Hepatocyte (in vitro differentiated cells): ENCODE measurements at regions not wholly inside any gene's neighbourhood (a gene's known extent, or its start where the extent isn't known, plus 50 kb on each side); places are given as distances from the start of the nearest gene placed in this dataset.

Experiments
- CTCF ChIP-seq: fragments of 200-600 bp; sonication (generic); IDR thresholded peaks from 2 replicates; pipeline ENCODE4 v1.5.1; 2016; ENCODE audit warnings: antibody characterized with exemption, mild to moderate bottlenecking; ENCODE audit not compliant: poor library complexity
- EZH2 ChIP-seq: fragments of 200-600 bp; sonication (generic); IDR thresholded peaks from 2 replicates; pipeline ENCODE4 v1.6.1; 2016; ENCODE audit warnings: antibody characterized with exemption, mild to moderate bottlenecking, borderline replicate concordance

- TF ChIP-seq CTCF (no peak), EZH2 (no peak)
These were observed 708.9 kb upstream of the CCDC179 start for GRCh38 chr11:23569134-23569533.
